ENCODE measurements at regions not wholly inside any gene's neighbourhood (a gene's known extent, or its start where the extent isn't known, plus 50 kb on each side); places are given as distances from the start of the nearest gene placed in this dataset.

- TF ChIP-seq POLR2A (IDR thresholded peaks at IDR 0.05; ENCODE audit: low read depth, low read length) (no peak), POLR2AphosphoS5 (IDR thresholded peaks at IDR 0.05; ENCODE audit: low read depth, low read length) (no peak), SPI1 (IDR thresholded peaks at IDR 0.05; ENCODE audit: low read depth, low read length) (no peak)
Observed at GRCh38 chr1:193680924-193681316, 494.5 kb upstream of the B3GALT2 start.
